Vagina (tissue), 2 donors: ENCODE measurements at regions not wholly inside any gene's neighbourhood (a gene's known extent, or its start where the extent isn't known, plus 50 kb on each side); places are given as distances from the start of the nearest gene placed in this dataset.

ENCODE experiments used
- CTCF ChIP-seq, 3 experiments: fragments of 450-650 bp in 2 of 3; fragments of 200-600 bp in 1 of 3; sonication (generic) in 1 of 3; IDR thresholded peaks; one replicate each; pipeline ENCODE4 v1.5.1; 2017 to 2019; ENCODE audit warnings: antibody characterized with exemption in 3 of 3, mild to moderate bottlenecking in 2 of 3, moderate library complexity in 2 of 3
- POLR2A ChIP-seq, 2 donors: fragments of 450-650 bp; IDR thresholded peaks; one replicate each; pipeline ENCODE4 v1.6.1; 2017; ENCODE audit warnings: antibody characterized with exemption in 2 of 2, mild to moderate bottlenecking in 2 of 2, moderate library complexity in 2 of 2
- POLR2AphosphoS5 ChIP-seq, 2 donors: sonication (generic); formaldehyde crosslinking; IDR thresholded peaks; one replicate each; pipeline ENCODE4 v1.9.0; 2017; ENCODE audit warnings: antibody characterized with exemption in 2 of 2, mild to moderate bottlenecking in 2 of 2, low read depth in 1 of 2; ENCODE audit not compliant: insufficient read depth in 1 of 2

DNA sequence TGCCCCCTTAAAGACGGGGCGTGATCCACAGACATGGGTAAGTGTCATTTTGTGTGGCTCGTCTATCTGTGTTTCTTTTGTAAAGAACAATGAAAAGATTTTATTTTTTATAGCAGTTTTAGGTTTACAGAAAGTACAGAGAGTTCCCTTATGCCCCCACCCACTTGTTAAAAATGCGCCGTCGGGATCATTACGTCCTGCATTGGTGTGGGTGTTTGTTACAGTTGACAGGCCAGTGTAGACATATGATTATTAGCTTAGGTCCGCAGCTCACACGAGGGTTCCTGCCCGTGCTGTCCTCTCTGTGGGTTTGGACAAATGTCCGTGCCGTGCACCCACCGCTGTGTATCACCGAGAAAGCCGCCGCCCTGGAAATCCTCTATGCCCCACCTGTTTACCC, 50.5 kb downstream of the RGS12 start:
- no peak for TF ChIP-seq CTCF (IDR thresholded peaks at IDR 0.05)
- TF ChIP-seq POLR2A (IDR thresholded peaks at IDR 0.05): no peak
- TF ChIP-seq POLR2AphosphoS5 (IDR thresholded peaks at IDR 0.05; ENCODE audit: insufficient read depth in 1 of 2, low read depth in 1 of 2): no peak
